ENCODE measurements at regions not wholly inside any gene's neighbourhood (a gene's known extent, or its start where the extent isn't known, plus 50 kb on each side); places are given as distances from the start of the nearest gene placed in this dataset.
A peak's percentile ranks its signal among the peaks of the same experiment; 100 is the strongest.
"Not testable (repeated sequence)": the region's sequence is repeated elsewhere in the genome, so short reads cannot be mapped to it uniquely, and the experiment has no call there.

DNA sequence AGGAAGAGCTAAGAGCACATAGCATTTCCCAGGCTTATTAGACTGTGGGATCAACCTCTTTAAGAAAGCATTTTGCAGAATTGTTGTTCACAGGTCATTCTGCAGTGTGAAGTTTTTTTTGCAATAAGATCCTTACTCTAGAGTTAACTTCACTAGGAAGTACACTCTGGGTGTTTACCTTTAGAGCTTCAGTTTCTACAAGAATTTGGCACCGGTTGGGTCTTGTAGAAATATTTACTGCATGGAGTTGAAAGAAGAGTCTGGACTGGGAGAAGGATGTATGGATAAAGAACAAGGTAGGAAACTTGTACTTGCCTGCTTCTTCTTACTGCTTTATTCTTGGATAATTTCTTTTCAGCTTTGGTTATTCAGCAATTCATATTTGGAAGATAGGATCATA lies 944.9 kb upstream of the GYPC start:
- DNase-seq (ENCODE audit: low spot score) = no peak

DNA sequence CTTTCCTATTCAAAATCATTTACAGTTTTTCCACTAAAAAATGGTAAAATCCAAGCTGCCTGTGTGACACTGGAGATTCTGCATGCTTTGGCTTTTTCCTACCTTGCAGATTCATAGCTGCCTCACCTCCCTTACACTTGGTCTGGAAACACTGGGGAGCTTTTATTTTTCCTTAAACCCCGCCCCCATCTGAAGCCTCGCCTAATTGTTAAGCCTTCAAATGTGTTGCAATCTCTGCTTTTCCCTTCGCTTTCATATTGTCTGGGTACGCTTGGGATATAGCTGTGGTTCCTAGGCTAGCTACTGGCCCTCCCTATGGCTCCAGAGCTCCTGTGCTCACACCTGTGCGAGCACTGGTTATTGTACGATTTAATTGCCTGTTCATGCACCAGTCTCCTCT lies 942.4 kb upstream of the GYPC start:
- no peak for DNase-seq (ENCODE audit: low spot score)

DNA sequence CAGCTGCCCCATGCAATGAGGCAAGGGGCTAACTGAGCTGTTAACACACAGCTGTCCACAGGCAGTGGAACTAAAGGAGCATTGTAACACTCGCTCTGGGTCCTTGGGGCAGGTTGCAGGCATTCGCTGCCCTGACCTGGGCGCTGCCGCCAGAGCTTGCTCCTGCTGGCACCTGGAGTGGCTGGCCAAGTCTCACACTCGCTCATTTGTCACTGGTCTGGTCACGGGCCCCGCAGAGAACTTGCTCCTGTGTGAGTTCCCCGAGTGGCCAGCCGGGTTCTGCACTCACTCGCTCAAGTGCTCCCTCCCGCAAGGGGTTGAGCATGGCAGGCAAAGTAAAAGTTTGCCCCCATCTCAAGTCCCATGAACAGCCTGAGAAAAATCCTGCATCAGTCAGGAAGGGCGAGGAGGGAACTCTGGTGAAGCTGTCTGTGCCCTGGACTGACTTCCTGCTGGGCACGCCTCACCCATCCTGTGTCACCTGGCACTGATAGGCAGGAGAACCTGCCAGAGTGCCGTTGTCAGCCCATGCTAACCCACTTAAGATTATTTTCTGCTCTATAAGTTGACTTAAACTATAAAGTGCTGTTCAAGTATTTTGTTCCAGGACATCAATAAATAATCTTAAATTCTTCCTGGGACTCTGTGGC lies 934.8 kb upstream of the GYPC start:
- DNase-seq (ENCODE audit: low spot score) = no peak

DNA sequence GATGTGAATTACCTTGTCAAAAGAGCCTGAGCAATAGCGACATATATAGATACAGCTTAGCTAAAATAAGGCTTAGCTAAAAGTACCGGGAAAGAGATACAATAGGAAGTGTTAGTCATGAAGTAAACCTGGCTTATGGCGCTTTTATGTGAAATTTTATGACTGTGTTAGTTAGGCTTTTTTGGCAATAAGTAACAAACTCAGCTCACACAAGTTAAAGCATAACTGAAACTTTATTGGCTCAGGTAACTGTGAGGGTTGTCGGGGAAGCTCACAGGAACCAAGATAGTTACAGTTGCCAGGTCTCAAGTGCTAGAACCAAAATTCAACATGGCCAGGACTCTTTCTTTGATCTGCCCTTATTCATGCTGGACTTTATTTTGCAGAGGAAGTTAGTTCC lies 925.0 kb upstream of the GYPC start:
- no peak for DNase-seq (ENCODE audit: low spot score)

DNA sequence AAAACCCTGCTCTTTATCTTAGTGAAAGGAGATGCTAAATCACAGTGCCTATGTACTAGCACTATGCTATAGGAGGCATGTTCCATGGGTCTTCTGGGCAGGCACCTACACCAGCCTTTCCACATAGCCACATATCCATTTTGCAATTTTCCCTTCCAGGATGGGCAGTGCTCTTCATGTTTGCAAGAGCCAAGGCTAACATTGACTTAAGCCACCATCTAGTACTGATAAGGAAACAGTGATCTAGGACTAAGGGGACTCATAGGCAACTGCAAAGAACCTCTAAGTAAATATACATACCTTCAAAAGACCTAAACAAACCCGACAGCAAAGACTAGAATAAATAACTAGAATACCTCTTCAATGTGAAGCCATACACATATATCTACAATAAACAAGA lies 919.7 kb upstream of the GYPC start:
- DNase-seq (ENCODE audit: low spot score) = no peak

DNA sequence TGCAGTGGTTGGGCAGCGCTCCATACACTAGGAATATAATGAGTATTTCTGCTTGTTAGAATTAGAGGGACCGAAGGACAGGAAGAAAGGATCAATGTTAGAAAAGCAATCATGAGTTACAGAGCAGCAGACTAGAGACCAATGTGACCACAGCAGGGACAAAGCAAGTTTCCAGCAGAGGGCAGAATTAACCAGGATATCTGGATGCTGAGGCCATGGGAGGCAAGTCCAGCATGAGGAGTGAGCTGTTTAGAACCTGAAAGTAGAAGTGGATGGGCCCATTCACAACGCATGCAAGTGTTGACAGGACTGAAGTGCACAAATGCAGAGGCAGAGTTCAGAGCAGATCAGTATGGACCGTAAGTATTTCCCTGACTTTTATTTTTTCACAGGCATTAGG lies 910.4 kb upstream of the GYPC start:
- peak; percentile 38 for DNase-seq (ENCODE audit: low spot score)

DNA sequence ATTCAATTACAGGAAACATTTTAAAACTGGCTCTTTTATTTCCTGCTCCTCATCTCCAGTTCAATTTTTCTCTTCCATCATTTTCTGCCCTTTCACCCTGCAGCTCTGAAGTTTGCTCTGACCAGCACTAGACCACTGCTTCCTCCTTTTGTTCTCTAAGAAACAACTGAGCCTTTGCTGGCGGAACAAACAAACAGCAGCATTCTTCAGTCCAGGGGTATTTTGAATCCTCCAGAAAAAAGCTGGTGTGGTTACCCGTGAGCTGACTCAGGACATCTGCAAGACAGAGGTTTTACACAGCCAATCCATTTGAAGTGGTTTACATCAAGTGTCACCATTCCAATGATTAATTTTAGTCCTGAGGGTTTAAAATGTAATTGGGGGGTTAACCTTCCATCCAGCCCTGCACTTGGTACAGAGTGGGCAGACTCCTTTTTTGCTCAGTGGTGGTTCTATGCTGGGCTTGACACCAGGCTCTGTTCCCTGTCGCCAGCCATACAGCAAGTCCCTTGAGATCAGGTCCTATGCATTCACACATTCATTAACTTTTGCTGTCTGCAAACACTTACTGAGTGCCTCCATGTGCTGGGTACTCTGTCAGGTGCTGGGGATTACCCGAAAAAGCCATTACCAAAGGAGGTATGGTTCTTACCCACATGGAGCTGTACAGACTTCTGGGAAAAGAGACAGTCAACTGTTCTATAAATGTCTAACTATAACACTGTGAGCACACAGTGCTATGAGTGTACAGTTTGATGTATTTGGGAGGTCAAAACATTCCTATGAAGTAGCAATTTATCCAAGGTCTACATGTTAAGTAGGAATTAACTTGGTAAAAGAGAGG lies 909.4 kb upstream of the GYPC start:
- no peak for DNase-seq (ENCODE audit: low spot score)

DNA sequence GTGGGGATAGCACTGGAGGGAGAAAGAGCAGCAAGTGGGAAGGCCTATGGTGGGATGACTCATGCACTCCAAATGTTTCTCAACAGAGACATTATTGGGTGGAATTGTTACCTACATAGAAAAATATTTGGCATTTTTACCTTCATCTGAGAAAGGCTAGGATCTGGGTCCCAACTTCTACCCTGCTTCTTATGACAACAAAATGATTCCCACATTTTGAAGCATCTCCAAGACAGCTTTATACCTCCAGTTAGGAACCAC lies 908.9 kb upstream of the GYPC start:
- no peak for DNase-seq (ENCODE audit: low spot score)

DNA sequence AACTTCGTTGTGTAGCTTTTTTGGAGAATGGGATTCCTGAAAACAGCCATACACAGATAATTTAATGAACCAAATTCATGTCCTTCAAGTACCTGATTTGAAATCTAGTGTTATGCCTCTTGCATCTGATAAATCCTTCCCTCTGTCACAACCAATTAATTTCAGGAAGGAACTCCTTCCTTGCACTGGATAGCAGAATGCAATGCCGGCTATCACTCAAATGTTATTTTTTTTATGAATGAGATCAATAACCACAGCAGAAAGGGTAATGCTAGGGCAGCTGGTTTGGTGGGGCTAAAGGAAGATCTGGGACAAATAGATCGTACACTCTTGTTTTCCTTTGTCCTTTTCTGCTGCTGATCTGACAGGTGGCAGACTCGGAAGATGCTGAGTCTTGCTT lies 899.5 kb upstream of the GYPC start:
- no peak for DNase-seq (ENCODE audit: low spot score)

DNA sequence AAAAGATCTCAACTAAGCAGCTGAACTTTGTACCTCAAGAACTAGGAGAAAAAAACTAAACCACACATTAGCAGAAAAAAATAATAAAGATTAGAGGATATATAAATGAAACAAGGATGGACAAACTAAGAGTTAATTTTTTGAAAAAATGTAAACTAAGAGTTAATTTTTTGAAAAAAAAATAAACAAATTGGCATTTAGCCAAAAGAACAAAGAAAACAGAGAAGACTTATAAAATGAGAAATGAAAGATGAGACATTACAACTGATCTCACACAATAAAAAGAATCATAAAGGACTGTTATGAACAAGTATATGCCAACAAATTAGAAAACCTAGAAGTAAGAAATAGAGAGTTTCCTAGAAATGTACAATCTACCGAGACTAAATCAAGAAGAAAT lies 859.2 kb upstream of the GYPC start:
- no peak for DNase-seq (ENCODE audit: low spot score)

DNA sequence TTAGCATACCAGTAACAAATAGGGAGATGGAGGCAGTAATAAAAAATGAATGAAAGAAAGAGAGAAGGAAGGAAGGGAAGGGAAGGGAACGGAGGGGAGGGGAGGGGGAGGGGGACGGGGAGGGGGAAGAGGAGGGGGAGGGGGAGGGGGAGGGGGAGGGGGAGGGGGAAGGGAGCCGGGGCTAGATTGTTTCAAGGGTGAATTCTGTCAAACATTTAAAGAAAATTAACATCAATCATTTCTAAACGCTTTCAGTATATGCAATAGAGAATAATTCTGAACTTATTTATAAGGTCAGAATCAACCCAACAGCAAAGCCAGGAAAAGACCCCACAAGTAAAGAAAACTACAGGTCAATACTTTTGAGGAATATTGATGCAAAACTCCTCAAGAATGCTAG lies 858.8 kb upstream of the GYPC start:
- no peak for DNase-seq (ENCODE audit: low spot score)

DNA sequence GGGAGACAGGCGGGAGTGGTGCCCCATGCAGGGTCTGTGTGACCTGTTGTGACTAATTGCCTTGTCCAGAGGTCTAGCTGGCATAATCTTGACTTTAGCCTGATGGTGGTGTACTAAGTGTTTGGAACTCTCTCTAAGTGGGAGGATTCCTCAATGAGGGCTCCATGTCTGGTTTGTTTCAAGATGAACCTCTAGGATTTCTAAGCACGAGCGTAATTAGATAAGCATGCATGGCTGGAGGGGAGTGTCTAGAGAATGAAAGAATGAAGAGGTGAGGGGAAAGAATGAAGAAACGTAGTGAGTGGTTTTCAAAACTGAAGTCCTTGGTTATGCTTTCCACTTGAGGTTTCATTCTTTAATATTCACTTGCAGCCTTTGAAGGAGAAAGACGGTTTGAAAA lies 833.2 kb upstream of the GYPC start:
- DNase-seq (ENCODE audit: low spot score) = no peak

DNA sequence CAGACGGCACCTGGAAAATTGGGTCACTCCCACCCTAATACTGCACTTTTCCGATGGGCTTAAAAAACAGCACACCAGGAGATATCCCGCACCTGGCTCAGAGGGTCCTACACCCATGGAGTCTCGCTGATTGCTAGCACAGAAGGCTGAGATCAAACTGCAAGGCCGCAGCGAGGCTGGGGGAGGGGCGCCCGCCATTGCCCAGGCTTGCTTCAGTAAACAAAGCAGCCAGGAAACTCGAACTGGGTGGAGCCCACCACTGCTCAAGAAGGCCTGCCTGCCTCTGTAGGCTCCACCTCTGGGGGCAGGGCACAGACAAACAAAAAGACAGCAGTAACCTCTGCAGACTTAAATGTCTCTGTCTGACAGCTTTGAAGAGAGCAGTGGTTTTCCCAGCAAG lies 830.2 kb upstream of the GYPC start:
- DNase-seq (ENCODE audit: low spot score) = not testable (repeated sequence)

DNA sequence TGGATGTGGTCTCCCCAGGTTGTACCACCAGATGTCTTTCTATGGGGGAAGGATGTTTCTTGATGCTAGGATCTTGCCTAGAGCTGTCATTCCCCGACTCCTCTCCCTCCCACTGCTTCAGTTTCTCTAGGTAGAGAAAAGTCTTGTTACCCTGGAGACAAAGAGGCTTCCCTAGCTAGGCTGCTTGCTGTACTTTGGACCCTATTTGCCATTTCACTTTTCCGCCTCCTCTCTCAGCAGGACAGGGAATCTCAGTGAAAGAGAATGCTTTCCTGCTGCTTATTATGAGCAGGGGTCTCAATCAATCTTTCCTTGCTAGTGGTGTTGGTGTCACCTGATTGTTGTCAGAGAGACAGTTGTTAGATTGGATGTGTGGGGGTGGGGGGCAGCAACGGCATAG lies 818.8 kb upstream of the GYPC start:
- no peak for DNase-seq (ENCODE audit: low spot score)

DNA sequence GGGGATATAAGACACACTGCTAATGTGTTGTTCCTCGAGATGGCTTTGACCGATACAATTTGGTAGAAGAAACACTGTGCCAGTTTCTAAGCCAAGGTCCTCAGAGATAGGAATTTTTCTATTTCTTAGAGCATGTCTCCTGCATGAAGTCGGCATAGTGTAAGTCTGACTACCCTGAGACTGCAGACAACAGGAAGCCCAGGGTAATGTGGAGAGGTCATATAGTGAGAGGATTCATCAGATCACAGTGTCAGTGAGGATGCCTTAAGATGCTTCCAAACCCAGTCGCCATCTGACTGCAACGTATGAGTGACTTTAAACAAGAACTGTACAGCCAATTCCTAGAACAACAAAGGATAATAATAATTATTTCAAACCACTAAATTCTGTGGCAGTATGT lies 818.3 kb upstream of the GYPC start:
- no peak for DNase-seq (ENCODE audit: low spot score)

DNA sequence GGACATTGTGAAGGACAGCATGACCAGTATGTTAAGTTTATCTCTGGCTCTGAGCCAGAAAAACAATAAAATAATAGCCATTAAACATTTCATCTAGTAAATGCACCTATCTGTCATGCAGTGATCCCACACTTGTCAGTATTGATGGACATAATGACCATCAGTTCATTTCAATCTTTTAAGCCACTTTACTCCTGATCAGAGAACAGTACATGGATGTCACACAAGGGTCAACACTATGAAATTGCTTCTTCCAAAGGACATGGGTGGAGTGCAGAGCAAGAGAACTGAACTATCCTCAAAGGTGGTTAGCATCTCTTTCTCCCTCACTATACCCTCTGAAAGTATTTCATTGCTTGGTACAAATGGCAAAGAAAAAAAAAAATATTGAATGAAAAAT lies 816.0 kb upstream of the GYPC start:
- DNase-seq (ENCODE audit: low spot score) = no peak

DNA sequence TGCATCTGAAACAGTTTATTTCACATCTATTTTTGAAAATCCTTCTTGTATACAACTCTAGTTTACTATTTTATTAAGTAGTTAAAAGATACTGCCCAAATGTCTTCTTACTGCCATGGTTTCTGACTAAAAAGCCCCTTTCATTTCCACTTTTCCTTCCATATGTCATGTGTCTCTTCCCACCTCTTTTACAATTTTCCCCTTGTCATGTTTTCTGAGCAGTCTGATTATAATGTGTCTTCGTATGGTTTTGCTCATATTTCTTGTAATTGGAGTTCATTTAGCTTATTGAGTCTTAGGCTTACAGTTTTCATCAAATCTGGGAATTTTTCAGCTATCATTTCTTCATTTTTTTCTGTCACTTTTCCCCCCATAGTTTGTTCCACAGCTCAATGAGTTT lies 813.9 kb upstream of the GYPC start:
- no peak for DNase-seq (ENCODE audit: low spot score)

DNA sequence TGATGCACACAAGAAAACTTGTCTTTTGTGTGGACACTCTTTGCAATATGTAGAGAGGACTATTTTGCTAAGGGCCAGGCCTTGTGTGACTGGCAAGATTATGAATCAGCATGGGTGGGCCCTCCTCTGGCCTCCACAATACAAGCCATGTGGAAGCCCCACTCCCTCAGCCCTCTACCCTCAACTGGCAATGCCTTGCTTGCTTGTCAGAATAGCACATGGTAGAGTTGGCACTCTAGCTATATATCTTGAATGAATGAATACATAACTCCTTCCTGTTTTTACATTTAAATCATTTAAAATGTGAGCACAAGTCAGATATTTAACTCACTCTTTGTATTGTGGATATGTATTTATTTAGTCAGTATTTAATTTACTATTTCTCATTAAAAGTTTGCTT lies 805.4 kb upstream of the GYPC start:
- no peak for DNase-seq (ENCODE audit: low spot score)

DNA sequence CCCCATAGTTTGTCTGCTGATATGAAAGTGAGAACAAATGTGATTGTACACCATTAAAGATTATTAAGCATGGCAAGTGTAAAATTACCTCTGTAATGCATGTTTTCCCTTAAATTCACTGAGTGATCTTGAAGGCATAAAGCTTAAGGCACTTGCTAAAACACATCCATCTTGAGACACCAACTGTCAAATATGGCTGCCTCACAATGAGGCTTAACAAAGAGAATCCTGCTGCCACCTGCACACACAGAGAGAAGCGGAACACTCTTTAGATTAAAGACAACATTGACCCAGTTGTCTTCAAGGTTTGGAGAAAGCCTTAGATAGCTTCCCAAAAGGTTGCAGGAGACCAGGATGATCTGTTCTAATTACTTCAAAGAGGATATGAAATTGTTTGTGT lies 803.6 kb upstream of the GYPC start:
- no peak for DNase-seq (ENCODE audit: low spot score)

DNA sequence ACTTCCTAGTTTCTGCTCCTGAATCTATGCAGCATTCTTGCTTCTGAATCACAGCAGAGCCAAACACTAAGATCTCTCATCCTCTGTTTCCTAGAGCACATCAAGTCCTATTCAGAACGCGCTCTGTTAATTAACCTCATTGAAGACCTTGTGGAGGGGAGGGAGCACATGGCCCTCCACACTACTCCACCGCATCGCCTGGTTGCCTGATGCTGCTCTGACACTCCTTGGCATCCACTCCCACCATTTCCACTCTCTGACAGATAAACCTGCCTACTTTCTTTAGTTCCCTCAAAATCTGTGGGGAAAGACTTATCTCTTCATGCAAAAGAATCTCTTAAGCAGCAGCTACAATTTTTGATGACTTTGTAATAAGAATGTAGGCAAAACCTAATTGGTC lies 802.3 kb upstream of the GYPC start:
- DNase-seq (ENCODE audit: low spot score) = no peak

DNA sequence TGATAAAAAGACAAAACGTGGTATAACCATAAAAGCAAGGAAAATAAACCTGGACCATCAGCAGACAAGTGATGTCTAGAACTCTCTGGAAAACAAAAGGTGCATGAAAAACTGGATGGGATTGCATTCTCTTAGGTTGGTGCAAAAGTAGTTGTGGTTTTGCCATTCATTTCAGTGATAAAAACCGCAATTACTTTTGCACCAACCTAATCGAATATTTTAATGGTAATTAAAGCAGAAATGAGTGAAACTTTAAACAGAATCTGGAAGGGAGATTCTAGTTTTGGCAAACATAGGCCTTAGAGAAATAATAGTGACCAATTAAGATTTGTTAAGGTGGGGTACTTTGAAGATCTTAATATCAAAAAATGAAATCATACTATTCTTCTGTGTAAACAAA lies 800.8 kb upstream of the GYPC start:
- DNase-seq (ENCODE audit: low spot score) = no peak

DNA sequence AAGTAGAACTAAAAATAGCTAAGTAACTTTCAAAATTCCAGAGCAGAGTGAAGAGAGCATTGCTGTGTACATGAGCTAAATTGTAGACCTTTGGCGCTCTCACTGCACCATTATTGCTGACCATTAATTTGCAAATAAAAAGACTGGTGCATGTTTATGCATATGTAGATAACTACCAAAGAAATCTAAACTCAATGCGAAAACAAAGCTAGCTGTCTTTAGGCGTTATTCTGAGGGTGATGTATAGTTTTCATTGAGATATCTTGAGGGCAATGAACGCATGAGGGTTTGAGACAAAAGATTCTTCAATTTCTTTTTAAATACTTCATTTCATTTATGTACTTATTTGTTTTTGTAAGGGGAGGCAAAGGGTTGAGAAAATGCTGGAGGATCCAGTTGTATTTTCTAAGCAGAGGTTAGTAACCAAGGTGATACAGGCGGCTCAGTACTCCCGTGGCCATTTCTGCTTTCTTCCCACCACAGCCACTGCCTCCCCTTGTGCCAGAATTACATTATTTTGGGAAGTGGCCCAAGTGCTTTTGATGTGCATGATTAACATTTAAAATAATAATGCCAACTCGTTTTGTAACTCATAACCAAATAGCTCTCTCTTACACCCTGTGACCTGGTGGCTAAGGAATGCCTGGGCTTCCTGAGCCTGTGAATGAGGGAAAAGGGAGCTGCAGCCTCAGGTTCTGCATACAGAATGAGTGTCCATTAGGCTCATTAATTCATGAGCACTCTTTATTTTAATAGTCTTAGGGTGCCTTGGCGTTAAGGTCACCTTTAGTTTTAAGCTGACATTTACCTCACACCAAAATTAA lies 797.8 kb upstream of the GYPC start:
- DNase-seq (ENCODE audit: low spot score) = no peak

DNA sequence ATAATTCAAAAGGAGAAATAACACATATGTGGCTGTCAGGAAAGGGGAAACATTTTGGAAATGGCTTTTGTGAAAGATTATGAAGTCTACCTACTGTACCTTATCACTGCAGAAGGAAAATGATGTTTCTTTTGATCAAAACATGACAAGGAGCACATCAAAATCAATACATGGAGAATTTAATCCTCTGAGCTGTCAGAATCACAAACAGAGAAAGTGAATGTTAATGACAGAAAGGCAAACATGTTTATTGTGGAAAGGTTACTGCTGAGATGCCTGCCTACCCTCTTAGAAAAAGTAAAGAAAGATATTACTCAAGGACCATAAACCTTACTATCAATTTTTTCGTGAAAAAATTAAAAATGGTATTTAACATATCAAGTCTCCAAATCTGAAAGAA lies 794.5 kb upstream of the GYPC start:
- DNase-seq (ENCODE audit: low spot score) = no peak

Measured in SW480 (cell line).